Activated B cell treated with CpG ODN at 0.5 μM for 24 hours (primary cell): ENCODE measurements at regions not wholly inside any gene's neighbourhood (a gene's known extent, or its start where the extent isn't known, plus 50 kb on each side); places are given as distances from the start of the nearest gene placed in this dataset.

ENCODE experiments used
- ATAC-seq: fragments of 200-7000 bp; cut with Tn5 transposase; one replicate; pipeline ENCODE4 v1.10.0; 2021; ENCODE audit warnings: low read depth, mild to moderate bottlenecking, moderate library complexity
- CTCF ChIA-PET: fragments of 350-600 bp; sonication (Branson Sonifier 250); formaldehyde crosslinking; loops from one replicate; lab custom pipeline; 2021; ENCODE audit warnings: antibody characterized with exemption; lab: Charles Lee
- POLR2A ChIA-PET: fragments of 350-600 bp; sonication (Branson Sonifier 250); formaldehyde crosslinking; loops from one replicate; lab custom pipeline; 2021; ENCODE audit warnings: antibody characterized with exemption; lab: Charles Lee
- DNase-seq: peaks from one replicate; pipeline ENCODE4 v3.0.0; 2022
- H3K27ac Mint-ChIP-seq: one replicate; pipeline ENCODE4 v1.8.0; 2020; ENCODE audit warnings: mixed read lengths
- H3K27me3 Mint-ChIP-seq: one replicate; pipeline ENCODE4 v1.8.0; 2021; ENCODE audit warnings: mixed read lengths
- H3K36me3 Mint-ChIP-seq: one replicate; pipeline ENCODE4 v1.8.0; 2021; ENCODE audit warnings: low read depth, mixed read lengths
- H3K4me1 Mint-ChIP-seq: one replicate; pipeline ENCODE4 v1.8.0; 2021; ENCODE audit warnings: mixed read lengths
- H3K4me3 Mint-ChIP-seq: one replicate; pipeline ENCODE4 v1.8.0; 2020; ENCODE audit warnings: mild to moderate bottlenecking, mixed read lengths
- H3K9me3 Mint-ChIP-seq: one replicate; pipeline ENCODE4 v1.8.0; 2020; ENCODE audit warnings: mixed read lengths
- intact Hi-C: fragments of 100-400 bp; cut with micrococcal nuclease; formaldehyde crosslinking; loops from one replicate; pipeline ENCODE4 v1.15.1; 2024
- TF ChIP-seq, protein P1 (sequence below): fragments of 200-600 bp; IDR thresholded peaks from one replicate; pipeline ENCODE4 v1.8.0; 2022; ENCODE audit warnings: antibody characterized with exemption, mild to moderate bottlenecking

- no peaks in the 10 kb centered on the region for H3K9me3 Mint-ChIP-seq
- no peak overlapping the region for H3K27ac Mint-ChIP-seq
- no peak overlapping the region for H3K4me3 Mint-ChIP-seq
- POLR2A ChIA-PET: no interaction called here
- CTCF ChIA-PET: no interaction called here
- peaks cover 10% of the 10 kb centered on the region for H3K27me3 Mint-ChIP-seq
- H3K4me1 Mint-ChIP-seq: peaks cover 7% of the 10 kb centered on the region
- intact Hi-C loops: no loop called here
- DNase-seq: no peak
- ATAC-seq: no peak
- no peaks in the 10 kb centered on the region for H3K36me3 Mint-ChIP-seq
- TF ChIP-seq, protein P1, sequence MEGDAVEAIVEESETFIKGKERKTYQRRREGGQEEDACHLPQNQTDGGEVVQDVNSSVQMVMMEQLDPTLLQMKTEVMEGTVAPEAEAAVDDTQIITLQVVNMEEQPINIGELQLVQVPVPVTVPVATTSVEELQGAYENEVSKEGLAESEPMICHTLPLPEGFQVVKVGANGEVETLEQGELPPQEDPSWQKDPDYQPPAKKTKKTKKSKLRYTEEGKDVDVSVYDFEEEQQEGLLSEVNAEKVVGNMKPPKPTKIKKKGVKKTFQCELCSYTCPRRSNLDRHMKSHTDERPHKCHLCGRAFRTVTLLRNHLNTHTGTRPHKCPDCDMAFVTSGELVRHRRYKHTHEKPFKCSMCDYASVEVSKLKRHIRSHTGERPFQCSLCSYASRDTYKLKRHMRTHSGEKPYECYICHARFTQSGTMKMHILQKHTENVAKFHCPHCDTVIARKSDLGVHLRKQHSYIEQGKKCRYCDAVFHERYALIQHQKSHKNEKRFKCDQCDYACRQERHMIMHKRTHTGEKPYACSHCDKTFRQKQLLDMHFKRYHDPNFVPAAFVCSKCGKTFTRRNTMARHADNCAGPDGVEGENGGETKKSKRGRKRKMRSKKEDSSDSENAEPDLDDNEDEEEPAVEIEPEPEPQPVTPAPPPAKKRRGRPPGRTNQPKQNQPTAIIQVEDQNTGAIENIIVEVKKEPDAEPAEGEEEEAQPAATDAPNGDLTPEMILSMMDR: no peak
Observed at GRCh38 chr15:94611656-94612055, 380.3 kb downstream of the MCTP2 start.

GRCh38 chr15:94615688-94616087 is 384.3 kb downstream of the MCTP2 start:
- DNase-seq: no peak
- TF ChIP-seq, protein P1: no peak
- no peaks in the 10 kb centered on the region for H3K36me3 Mint-ChIP-seq
- peaks cover 2% of the 10 kb centered on the region for H3K27me3 Mint-ChIP-seq
- H3K9me3 Mint-ChIP-seq: no peaks in the 10 kb centered on the region
- ChIA-PET CTCF (no interaction called here), POLR2A (no interaction called here)
- H3K4me3 Mint-ChIP-seq: no peak overlapping the region
- ATAC-seq: no peak
- intact Hi-C loops: no loop called here
- no peaks in the 10 kb centered on the region for H3K4me1 Mint-ChIP-seq
- no peak overlapping the region for H3K27ac Mint-ChIP-seq

DNA sequence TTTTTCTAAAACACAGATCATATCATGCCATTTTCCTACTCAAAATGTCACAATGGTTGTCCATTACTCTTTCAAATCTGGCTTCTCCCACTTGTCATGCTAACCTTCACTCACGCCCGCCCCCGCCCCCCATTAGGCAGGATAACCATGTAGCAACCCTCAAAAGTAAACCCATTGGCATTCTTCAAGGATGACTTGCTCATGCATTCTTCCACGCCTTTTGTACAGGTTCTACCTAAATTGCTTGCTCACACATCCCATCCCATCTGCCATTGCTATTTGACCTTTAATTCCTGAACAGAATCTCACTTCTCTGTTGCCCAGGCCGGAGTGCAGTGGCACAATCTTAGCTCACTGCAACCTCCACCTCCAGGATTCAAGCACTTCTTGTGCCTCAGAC is 389.3 kb downstream of the MCTP2 start:
- Mint-ChIP-seq H3K9me3 (no peaks in the 10 kb centered on the region), H3K27me3 (no peaks in the 10 kb centered on the region), H3K4me1 (no peaks in the 10 kb centered on the region), H3K36me3 (no peaks in the 10 kb centered on the region), H3K27ac (no peak overlapping the region), H3K4me3 (no peak overlapping the region)
- POLR2A ChIA-PET: no interaction called here
- CTCF ChIA-PET: no interaction called here
- ATAC-seq: no peak
- intact Hi-C loops: no loop called here
- TF ChIP-seq, protein P1: no peak
- no peak for DNase-seq

DNA sequence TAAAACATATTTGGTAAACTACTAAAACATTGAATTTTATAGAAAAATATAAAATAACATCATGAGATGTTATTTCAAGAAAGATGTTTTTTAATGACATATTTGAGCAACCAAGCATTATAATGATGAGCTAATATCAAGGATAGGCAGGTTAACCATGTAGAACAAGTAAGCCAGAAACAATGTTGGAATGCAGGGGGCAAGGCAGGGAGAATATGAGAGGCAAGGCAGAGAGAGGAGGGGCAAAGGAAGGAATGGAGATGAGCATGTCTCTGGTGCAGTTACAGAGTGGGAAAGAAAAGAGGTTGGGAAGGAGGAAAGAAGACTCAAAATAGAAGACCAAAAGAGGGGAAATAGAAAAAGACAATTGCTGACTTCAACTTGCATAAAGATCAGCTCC is 390.4 kb downstream of the MCTP2 start:
- intact Hi-C loops: no loop called here
- no peaks in the 10 kb centered on the region for H3K36me3 Mint-ChIP-seq
- ChIA-PET POLR2A (no interaction called here), CTCF (no interaction called here)
- no peaks in the 10 kb centered on the region for H3K4me1 Mint-ChIP-seq
- H3K27ac Mint-ChIP-seq: no peak overlapping the region
- DNase-seq: no peak
- H3K9me3 Mint-ChIP-seq: no peaks in the 10 kb centered on the region
- no peak overlapping the region for H3K4me3 Mint-ChIP-seq
- H3K27me3 Mint-ChIP-seq: no peaks in the 10 kb centered on the region
- ATAC-seq: no peak
- TF ChIP-seq, protein P1: no peak

GRCh38 chr15:94626949-94627348 is 395.6 kb downstream of the MCTP2 start:
- ATAC-seq (no peak), DNase-seq (no peak)
- Mint-ChIP-seq H3K4me3 (no peak overlapping the region), H3K27ac (no peak overlapping the region), H3K9me3 (no peaks in the 10 kb centered on the region), H3K36me3 (no peaks in the 10 kb centered on the region), H3K27me3 (no peaks in the 10 kb centered on the region), H3K4me1 (peaks cover 10% of the 10 kb centered on the region)
- ChIA-PET CTCF (no interaction called here), POLR2A (no interaction called here)
- TF ChIP-seq, protein P1: no peak
- intact Hi-C loops: no loop called here
